ENCODE measurements at regions not wholly inside any gene's neighbourhood (a gene's known extent, or its start where the extent isn't known, plus 50 kb on each side); places are given as distances from the start of the nearest gene placed in this dataset.

- DNase-seq (ENCODE audit: low read depth) = no peak
- Histone ChIP-seq H3K79me2 (ENCODE audit: insufficient read depth, low read length) (no peaks in the 10 kb centered on the region), H3K9ac (ENCODE audit: low read length) (no peak overlapping the region), H2AFZ (ENCODE audit: low read depth, low read length) (no peak overlapping the region), H3K4me3 (ENCODE audit: insufficient read depth, low read depth, low read length) (no peak overlapping the region), H3K36me3 (ENCODE audit: insufficient read depth, low read length) (no peaks in the 10 kb centered on the region), H3K4me2 (ENCODE audit: low read length) (no peak overlapping the region), H3K9me3 (ENCODE audit: insufficient read depth, low read depth, low read length) (no peaks in the 10 kb centered on the region), H4K20me1 (ENCODE audit: insufficient read depth, low read length) (no peaks in the 10 kb centered on the region), H3K27me3 (ENCODE audit: insufficient read depth, low read length) (no peaks in the 10 kb centered on the region), H3K4me1 (ENCODE audit: insufficient read depth, low read length) (no peaks in the 10 kb centered on the region), H3K27ac (ENCODE audit: low read depth, low read length) (no peak overlapping the region)
- H3K27ac Mint-ChIP-seq (ENCODE audit: unreplicated experiment) = no peak overlapping the region
- no peaks in the 10 kb centered on the region for H3K4me1 Mint-ChIP-seq (ENCODE audit: low read depth, unreplicated experiment)
- H3K27me3 Mint-ChIP-seq (ENCODE audit: low read depth, unreplicated experiment) = peaks cover 53% of the 10 kb centered on the region
- FAIRE-seq = no peak
- peaks cover 2% of the 10 kb centered on the region for H3K9me3 Mint-ChIP-seq (ENCODE audit: unreplicated experiment)
- H3K36me3 Mint-ChIP-seq (ENCODE audit: low read depth, unreplicated experiment) = no peaks in the 10 kb centered on the region
- H3K4me3 Mint-ChIP-seq (ENCODE audit: unreplicated experiment) = no peak overlapping the region
- TF ChIP-seq CTCF (IDR thresholded peaks at IDR 0.05; ENCODE audit: insufficient read depth, low read depth, low read length) (no peak), EZH2 (IDR thresholded peaks at IDR 0.05; ENCODE audit: insufficient read depth, low read length) (no peak)
Observed at GRCh38 chr14:98207415-98207814, 1064.6 kb downstream of the BCL11B start.

GRCh38 chr14:98208211-98208611, 1063.8 kb downstream of the BCL11B start:
- Mint-ChIP-seq H3K27ac (ENCODE audit: unreplicated experiment) (no peak overlapping the region), H3K4me1 (ENCODE audit: low read depth, unreplicated experiment) (no peaks in the 10 kb centered on the region), H3K27me3 (ENCODE audit: low read depth, unreplicated experiment) (peaks cover 49% of the 10 kb centered on the region), H3K9me3 (ENCODE audit: unreplicated experiment) (peaks cover 2% of the 10 kb centered on the region), H3K4me3 (ENCODE audit: unreplicated experiment) (no peak overlapping the region), H3K36me3 (ENCODE audit: low read depth, unreplicated experiment) (no peaks in the 10 kb centered on the region)
- no peak for DNase-seq (ENCODE audit: low read depth)
- H4K20me1 ChIP-seq (ENCODE audit: insufficient read depth, low read length) = no peaks in the 10 kb centered on the region
- H3K4me2 ChIP-seq (ENCODE audit: low read length) = no peak overlapping the region
- no peak for FAIRE-seq
- H3K79me2 ChIP-seq (ENCODE audit: insufficient read depth, low read length) = no peaks in the 10 kb centered on the region
- TF ChIP-seq CTCF (IDR thresholded peaks at IDR 0.05; ENCODE audit: insufficient read depth, low read depth, low read length) (no peak), EZH2 (IDR thresholded peaks at IDR 0.05; ENCODE audit: insufficient read depth, low read length) (no peak)
- no peak overlapping the region for H3K9ac ChIP-seq (ENCODE audit: low read length)
- no peak overlapping the region for H2AFZ ChIP-seq (ENCODE audit: low read depth, low read length)
- no peaks in the 10 kb centered on the region for H3K36me3 ChIP-seq (ENCODE audit: insufficient read depth, low read length)
- H3K9me3 ChIP-seq (ENCODE audit: insufficient read depth, low read depth, low read length) = no peaks in the 10 kb centered on the region
- no peaks in the 10 kb centered on the region for H3K4me1 ChIP-seq (ENCODE audit: insufficient read depth, low read length)
- H3K27ac ChIP-seq (ENCODE audit: low read depth, low read length) = no peak overlapping the region
- H3K4me3 ChIP-seq (ENCODE audit: insufficient read depth, low read depth, low read length) = no peak overlapping the region
- no peaks in the 10 kb centered on the region for H3K27me3 ChIP-seq (ENCODE audit: insufficient read depth, low read length)

GRCh38 chr14:98208943-98209342, 1063.1 kb downstream of the BCL11B start:
- DNase-seq (ENCODE audit: low read depth) = no peak
- Histone ChIP-seq H2AFZ (ENCODE audit: low read depth, low read length) (no peak overlapping the region), H3K27ac (ENCODE audit: low read depth, low read length) (no peak overlapping the region), H3K79me2 (ENCODE audit: insufficient read depth, low read length) (no peaks in the 10 kb centered on the region), H4K20me1 (ENCODE audit: insufficient read depth, low read length) (no peaks in the 10 kb centered on the region), H3K36me3 (ENCODE audit: insufficient read depth, low read length) (no peaks in the 10 kb centered on the region), H3K27me3 (ENCODE audit: insufficient read depth, low read length) (no peaks in the 10 kb centered on the region), H3K4me1 (ENCODE audit: insufficient read depth, low read length) (no peaks in the 10 kb centered on the region), H3K9ac (ENCODE audit: low read length) (no peak overlapping the region), H3K4me2 (ENCODE audit: low read length) (no peak overlapping the region), H3K9me3 (ENCODE audit: insufficient read depth, low read depth, low read length) (no peaks in the 10 kb centered on the region), H3K4me3 (ENCODE audit: insufficient read depth, low read depth, low read length) (no peak overlapping the region)
- FAIRE-seq = no peak
- H3K4me1 Mint-ChIP-seq (ENCODE audit: low read depth, unreplicated experiment) = no peaks in the 10 kb centered on the region
- no peak overlapping the region for H3K27ac Mint-ChIP-seq (ENCODE audit: unreplicated experiment)
- H3K27me3 Mint-ChIP-seq (ENCODE audit: low read depth, unreplicated experiment) = peaks cover 41% of the 10 kb centered on the region
- H3K9me3 Mint-ChIP-seq (ENCODE audit: unreplicated experiment) = peaks cover 2% of the 10 kb centered on the region
- H3K4me3 Mint-ChIP-seq (ENCODE audit: unreplicated experiment) = no peak overlapping the region
- TF ChIP-seq CTCF (IDR thresholded peaks at IDR 0.05; ENCODE audit: insufficient read depth, low read depth, low read length) (no peak), EZH2 (IDR thresholded peaks at IDR 0.05; ENCODE audit: insufficient read depth, low read length) (no peak)
- H3K36me3 Mint-ChIP-seq (ENCODE audit: low read depth, unreplicated experiment) = no peaks in the 10 kb centered on the region

Measured in astrocyte (in vitro differentiated cells and primary cell).